ENCODE measurements at regions not wholly inside any gene's neighbourhood (a gene's known extent, or its start where the extent isn't known, plus 50 kb on each side); places are given as distances from the start of the nearest gene placed in this dataset.

GRCh38 chr12:90520002-90520734 is 434.8 kb downstream of the CCER1 start:
- H4K20me1 ChIP-seq (ENCODE audit: insufficient read depth) = no peaks in the 10 kb centered on the region
- H3F3A ChIP-seq (ENCODE audit: insufficient read depth, low read length, poor library complexity, severe bottlenecking) = no peaks in the 10 kb centered on the region
- H3K9me3 ChIP-seq (ENCODE audit: low read length) = no peaks in the 10 kb centered on the region
- H3K9ac ChIP-seq (ENCODE audit: low read length) = no peak overlapping the region
- H3K27ac ChIP-seq (ENCODE audit: low read length) = no peak overlapping the region
- H3K4me2 ChIP-seq (ENCODE audit: low read length) = no peak overlapping the region
- H3K36me3 ChIP-seq (ENCODE audit: insufficient read depth, low read length) = no peaks in the 10 kb centered on the region
- H3K9me2 ChIP-seq (ENCODE audit: insufficient read depth, low read length) = no peaks in the 10 kb centered on the region
- H3K4me3 ChIP-seq (ENCODE audit: low read length) = no peak overlapping the region
- H3K79me2 ChIP-seq (replicated peaks; ENCODE audit: insufficient read depth, low read length) = no peaks in the 10 kb centered on the region
- no peaks in the 10 kb centered on the region for H3K27me3 ChIP-seq (ENCODE audit: insufficient read depth, low read depth, low read length)
- no peak overlapping the region for H2AFZ ChIP-seq (ENCODE audit: low read depth, low read length)
- TF ChIP-seq TAF1 (IDR thresholded peaks at IDR 0.05; ENCODE audit: low read depth) (no peak), EZH2 (IDR thresholded peaks at IDR 0.05; ENCODE audit: borderline replicate concordance, insufficient read depth, low read length, poor library complexity, severe bottlenecking) (no peak), MXI1 (conservative IDR thresholded peaks at IDR 0.05; ENCODE audit: poor library complexity, severe bottlenecking) (no peak), POLR2AphosphoS5 (IDR thresholded peaks at IDR 0.05) (no peak), RAD21 (conservative IDR thresholded peaks at IDR 0.05) (no peak), SMC3 (conservative IDR thresholded peaks at IDR 0.05; ENCODE audit: poor library complexity) (no peak), REST (IDR thresholded peaks at IDR 0.05; ENCODE audit: borderline replicate concordance) (no peak), CTCF (IDR thresholded peaks at IDR 0.05; ENCODE audit: poor library complexity, severe bottlenecking) (no peak)

GRCh38 chr12:90519285-90519684 is 435.7 kb downstream of the CCER1 start:
- H3K27ac ChIP-seq (ENCODE audit: low read length) = no peak overlapping the region
- no peaks in the 10 kb centered on the region for H3K36me3 ChIP-seq (ENCODE audit: insufficient read depth, low read length)
- no peaks in the 10 kb centered on the region for H3K79me2 ChIP-seq (replicated peaks; ENCODE audit: insufficient read depth, low read length)

More at GRCh38 chr12:90519285-90519684, 435.7 kb downstream of the CCER1 start:
- Histone ChIP-seq H3K27me3 (ENCODE audit: insufficient read depth, low read depth, low read length) (no peaks in the 10 kb centered on the region), H3K4me2 (ENCODE audit: low read length) (no peak overlapping the region), H3K9me2 (ENCODE audit: insufficient read depth, low read length) (no peaks in the 10 kb centered on the region), H3K9me3 (ENCODE audit: low read length) (no peaks in the 10 kb centered on the region), H3F3A (ENCODE audit: insufficient read depth, low read length, poor library complexity, severe bottlenecking) (no peaks in the 10 kb centered on the region), H4K20me1 (ENCODE audit: insufficient read depth) (no peaks in the 10 kb centered on the region), H3K9ac (ENCODE audit: low read length) (no peak overlapping the region), H3K4me3 (ENCODE audit: low read length) (no peak overlapping the region), H2AFZ (ENCODE audit: low read depth, low read length) (no peak overlapping the region)
- no peak for TF ChIP-seq EZH2 (IDR thresholded peaks at IDR 0.05; ENCODE audit: borderline replicate concordance, insufficient read depth, low read length, poor library complexity, severe bottlenecking)
- TF ChIP-seq CTCF (IDR thresholded peaks at IDR 0.05; ENCODE audit: poor library complexity, severe bottlenecking) = no peak
- TF ChIP-seq POLR2AphosphoS5 (IDR thresholded peaks at IDR 0.05) = no peak
- no peak for TF ChIP-seq REST (IDR thresholded peaks at IDR 0.05; ENCODE audit: borderline replicate concordance)
- no peak for TF ChIP-seq SMC3 (conservative IDR thresholded peaks at IDR 0.05; ENCODE audit: poor library complexity)
- TF ChIP-seq MXI1 (conservative IDR thresholded peaks at IDR 0.05; ENCODE audit: poor library complexity, severe bottlenecking) = no peak
- TF ChIP-seq EP300 (conservative IDR thresholded peaks at IDR 0.05; ENCODE audit: poor library complexity, severe bottlenecking) = no peak
- TF ChIP-seq TAF1 (IDR thresholded peaks at IDR 0.05; ENCODE audit: low read depth) = no peak
- no peak for TF ChIP-seq RAD21 (conservative IDR thresholded peaks at IDR 0.05)

All from neural cell (in vitro differentiated cells).